SIG-M5 treated with dmso at 0.1 percent for 504 hours (cell line): ENCODE measurements at regions not wholly inside any gene's neighbourhood (a gene's known extent, or its start where the extent isn't known, plus 50 kb on each side); places are given as distances from the start of the nearest gene placed in this dataset.

Experiments
- DNase-seq: peaks from one replicate; lab custom pipeline; 2025; ENCODE audit not compliant: unreplicated experiment; lab: John Stamatoyannopoulos, UW

DNA sequence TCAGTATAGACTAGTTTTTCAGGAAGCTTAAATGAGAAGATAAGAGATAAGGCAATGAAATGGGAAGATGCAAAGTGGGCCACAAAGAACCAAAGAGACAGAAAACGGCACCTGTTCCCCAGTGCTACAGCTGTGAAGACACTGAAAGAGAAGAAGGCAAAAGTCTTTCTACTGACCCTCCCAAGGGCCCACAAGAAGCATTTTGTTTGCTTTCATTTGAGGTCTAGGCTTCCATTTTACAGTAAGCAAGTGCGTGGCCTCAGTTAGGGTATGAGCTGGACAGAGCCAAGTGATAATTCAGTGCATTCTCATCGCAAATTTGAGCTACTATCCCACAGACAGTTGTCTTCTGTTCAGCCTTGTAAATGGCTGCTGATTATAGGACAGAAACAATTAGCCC is 53.4 kb upstream of the STK17B start:
- no peak for DNase-seq

DNA sequence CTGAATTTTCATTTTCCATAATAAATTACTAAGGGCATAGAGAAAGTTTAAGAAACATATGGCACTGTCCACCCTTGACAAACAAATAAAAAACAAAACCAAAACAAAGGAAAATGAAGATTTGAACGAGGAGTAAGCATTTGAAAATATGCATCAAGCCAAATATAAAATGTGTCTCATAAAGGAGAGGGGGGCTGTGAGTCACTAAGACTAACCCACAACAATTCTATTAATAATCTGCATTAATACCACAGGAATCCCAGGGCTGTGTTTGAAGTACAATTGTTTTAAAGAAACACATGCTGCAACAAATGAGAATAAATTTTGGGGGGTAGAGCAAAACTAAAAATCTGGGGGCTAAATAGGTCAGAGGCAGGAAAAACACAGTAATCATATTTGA is 53.8 kb upstream of the STK17B start:
- DNase-seq = no peak

DNA sequence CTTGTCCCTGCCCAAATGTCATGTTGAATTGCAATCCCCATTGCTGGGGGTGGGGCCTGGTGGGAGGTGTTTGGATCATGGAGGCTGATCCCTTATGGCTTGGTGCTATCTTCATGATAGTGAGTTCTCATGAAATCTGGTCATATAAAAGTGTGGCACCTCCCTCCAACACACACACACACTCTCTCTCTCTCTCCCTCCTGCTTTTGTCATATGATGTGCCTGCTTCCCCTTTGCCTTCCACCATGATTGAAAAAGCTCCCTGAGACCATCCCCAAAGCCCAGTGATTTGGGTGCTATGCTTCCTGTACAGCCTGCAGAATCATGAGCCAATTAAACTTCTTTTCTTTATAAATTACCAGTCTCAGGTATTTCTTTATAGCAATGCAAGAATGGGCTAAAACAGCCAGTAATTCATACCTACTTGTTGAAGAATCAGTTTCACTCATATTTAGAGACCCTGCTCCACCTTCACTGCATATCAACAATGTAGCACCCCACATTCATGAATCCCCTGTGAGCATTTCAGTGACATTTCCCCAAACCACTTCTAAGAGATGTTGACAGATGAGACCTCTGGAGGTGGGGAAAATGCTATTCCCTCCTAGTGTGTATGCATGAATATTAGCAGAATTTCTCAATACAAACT is 54.8 kb upstream of the STK17B start:
- no peak for DNase-seq

DNA sequence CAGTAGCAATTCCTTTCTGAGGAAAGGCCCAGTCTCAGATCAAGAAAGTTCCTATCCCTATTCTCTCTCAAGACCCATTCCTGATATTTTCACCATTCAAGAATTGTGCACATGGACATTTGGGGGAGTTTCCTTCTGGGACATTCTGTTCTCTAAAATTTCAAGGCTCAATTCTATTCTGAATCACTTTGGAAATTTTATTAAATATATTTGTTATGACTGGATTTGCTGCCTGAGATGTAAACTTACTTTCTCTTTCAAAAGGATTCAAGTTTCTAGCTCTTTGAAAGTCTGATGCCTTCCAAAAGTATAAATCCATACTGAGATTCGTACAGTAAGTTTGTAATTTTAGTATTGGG is 55.3 kb upstream of the STK17B start:
- DNase-seq = no peak

DNA sequence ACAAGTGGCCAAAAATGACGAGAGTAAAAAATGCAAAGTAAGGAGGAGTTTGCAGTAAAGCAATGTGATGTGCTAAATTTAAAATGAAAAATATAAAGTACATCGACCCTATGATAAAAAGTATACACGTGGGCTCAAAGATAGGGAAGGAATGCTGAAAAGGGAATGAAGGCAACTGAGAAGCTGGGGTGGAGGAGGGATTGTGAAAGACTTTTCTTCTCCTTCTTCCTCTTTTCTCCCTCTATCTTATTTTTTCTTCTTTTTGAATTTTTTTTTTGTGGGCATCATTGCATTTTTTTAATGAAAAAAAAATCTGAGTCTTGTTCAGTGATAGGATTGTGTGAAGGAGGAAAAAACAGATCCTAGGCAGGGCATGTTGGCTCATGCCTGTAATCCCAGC is 57.6 kb upstream of the STK17B start:
- peak; percentile 52 for DNase-seq

DNA sequence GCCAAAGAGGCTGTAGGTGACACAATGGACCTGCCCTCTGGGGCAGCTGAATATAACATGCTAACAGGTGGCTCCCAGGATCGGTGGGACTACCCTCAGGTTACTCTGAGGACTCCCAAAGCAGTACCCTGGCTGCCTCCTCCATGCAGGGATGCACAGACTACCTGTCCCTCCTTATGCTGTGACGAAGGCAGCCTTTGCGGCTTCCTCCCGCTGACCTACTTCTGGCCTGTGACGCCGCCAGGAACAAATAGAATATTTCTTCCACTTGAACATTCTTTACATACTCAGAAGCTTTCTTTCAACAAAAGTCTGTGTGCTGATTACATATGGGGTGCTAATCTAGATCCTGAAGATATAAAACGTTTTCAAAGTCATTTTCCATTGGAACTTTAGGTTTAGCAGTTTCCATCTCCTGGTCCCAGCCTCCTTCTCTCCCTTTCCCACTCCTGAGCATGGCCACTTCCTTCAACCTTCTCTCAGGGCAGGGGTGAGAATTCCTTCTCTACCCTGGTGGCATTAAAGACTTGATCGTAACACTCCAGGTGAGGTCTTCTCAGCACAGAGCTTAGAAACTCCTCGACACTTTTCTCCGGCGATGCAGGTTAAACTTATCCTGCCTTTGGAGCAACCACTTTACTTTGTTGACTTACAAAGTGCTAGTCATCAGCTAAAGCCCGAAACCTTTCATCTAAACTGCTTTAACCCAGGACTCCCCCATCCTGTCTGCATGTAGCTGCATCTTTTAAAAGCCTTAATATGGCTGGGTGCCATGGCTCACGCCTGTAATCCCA is 58.9 kb upstream of the STK17B start:
- DNase-seq = no peak

DNA sequence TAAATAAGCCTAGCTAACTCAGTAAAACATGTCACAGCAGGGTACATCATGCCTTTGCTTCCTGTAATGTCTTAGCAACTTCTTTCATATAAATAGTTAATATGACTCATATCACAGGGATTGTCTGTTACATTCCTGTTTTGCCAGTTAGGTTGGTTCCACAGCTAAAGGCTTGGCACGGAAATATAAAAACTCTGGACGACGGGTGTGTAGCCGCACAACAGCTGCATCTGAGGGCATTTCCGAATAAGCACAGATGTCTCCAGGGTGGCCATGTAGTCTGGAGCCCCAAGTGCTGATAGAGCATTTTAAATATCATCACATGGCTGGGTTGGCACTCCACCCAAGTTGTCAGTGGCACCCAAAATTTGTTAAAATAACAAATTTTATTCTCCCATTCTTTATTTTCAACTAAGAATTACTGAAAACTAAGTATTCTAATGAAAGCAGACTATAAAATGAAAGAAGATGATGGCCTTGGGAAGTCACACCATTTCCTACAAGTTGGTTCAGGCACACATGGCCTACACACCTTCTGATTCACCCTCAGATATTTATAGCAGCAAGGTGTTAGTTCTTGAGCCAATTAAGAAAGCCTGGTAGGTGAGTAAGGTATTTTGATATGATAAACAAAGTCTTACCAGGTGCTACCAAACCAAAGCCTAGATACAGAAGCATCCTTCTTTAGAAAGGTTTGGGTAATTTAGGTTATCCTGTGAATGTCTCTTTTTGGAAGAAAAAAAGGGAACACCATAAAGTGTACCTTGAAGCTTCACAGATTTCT is 61.8 kb upstream of the STK17B start:
- peak; percentile 70 for DNase-seq

DNA sequence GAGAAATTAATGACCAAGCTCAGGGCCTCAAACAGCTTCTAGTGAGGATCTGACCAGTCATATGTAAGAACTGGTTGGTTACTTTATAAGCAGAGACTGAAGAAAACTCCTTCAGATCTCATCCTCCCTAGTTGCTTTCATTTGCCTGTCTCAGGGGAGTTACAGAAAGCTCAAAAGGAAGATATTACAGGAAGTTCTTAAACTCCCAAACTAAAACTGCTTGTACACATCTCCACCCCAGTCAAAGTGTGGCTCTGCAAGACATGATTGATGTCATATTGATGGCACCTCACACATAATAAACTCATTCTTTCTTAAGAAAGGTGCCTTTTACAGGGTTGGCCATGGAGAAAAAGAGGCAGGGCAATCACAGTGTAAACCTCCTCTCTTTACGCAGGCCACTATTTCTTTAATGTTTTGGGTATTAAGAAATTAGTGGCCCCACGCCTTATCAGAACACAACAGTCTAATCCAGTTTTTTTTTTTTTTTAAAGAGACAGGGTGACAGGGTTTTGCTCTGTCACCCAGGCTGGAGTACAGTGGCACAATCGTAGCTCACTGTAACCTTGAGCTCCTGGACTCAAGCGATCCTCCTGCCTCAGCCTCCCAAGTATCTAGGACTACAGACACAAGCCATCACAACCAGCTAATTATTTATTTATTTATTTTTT is 62.6 kb upstream of the STK17B start:
- no peak for DNase-seq

DNA sequence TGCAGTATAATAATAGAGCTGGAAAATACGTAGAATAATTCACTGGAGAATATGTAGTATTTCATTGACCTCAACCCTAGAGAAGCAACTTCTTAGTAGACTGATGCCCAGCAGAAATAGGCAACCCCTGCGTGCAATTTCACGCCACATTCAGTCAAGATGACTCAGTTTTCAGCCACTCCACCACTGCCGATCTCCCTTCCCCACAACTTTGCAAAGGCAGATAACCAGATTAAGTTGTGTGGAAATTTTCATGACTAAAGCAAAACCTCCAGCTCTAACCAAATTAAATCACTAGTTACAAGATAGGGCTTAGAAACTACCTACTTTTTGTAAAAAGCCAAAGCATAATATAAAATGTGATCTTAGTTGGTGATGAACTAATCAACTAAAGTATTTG is 63.3 kb upstream of the STK17B start:
- peak; percentile 63 for DNase-seq

DNA sequence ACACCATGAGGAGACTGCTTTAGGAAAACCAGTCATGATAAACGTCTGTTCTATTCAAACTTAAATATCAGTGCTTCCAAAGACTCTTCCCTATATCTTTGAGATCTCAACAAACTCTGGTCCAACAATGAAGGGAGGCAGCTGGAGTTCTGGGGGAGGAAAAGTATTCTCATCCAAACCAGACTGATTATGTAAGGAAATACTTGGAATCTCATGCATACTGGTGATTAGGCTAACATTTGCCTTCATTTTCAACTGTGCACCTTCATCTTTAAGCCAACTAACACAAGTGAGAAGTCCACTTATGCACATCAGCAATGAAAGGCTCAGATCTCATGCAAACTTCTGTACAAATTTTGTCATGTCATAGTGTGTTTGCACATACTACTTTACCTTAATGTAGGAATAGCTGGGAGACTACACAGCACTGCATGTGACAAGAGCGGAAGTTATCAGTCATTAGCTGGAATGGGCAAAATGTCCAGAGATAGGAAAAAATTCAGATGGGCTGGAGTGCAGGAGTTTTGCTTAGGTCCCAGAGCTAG is 67.5 kb upstream of the STK17B start:
- no peak for DNase-seq

DNA sequence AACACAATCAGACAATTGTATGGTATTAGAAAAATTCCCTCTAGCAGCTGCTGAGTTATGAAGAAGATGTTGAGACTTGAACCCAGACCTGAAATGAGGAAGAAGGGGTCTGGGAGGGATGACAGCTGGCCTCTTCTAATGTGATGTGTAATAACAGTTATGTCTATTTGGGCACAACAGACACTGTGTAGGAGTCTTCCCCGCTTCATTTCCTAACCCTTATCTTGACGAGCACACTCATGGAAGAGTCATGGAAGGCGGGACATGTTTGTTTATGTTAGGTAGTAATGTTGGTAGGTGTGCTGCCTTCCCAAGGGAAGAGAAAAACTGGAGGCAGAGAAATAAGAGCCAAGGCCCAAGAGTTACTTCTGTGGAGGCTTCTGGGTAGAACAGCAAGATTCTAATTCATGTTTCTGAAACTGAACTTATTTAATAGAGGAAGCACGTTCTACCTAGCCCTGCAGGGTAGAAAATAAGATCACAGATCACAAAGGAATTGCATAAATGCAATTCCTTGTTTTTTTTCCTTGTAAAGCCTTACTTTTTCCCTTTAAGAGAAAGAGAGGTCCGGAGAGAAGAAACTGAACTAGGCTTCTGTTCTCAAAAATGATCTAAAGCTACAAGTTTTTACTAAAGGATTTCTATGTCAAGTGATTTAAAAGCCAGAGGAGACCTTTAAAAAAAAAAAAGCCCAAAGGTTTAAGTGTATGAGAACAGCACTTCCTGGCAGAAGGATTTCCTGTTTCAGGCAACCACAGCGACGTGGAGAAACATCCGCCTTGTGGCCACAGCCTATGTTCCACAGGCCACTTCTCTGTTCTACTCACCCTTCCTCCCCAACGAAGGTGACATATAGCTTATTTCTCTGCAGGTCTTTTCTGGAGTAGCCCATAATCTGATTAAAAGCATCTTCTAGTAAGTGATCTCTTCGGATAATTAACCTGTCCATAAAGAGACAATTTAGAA is 68.5 kb upstream of the STK17B start:
- DNase-seq = peak; percentile 96

DNA sequence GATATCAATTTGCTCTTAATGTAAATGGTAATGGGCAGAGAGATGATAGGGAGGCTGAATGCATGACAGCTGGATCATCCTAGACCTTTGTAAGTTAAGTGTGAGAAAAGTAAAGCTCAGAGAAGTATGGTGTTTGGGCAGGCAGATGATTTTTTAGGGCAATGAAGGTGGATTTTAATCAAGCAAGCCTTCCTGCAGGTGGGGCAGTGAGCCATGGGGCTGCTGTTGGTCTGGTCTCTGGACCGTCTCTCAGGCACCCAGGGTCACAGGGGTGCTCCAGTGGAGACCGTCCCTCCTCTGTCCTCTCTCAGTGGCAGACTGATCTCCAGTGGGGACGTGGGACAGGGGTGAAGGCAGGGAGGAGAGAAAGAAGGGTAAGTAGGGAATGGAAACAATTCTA is 69.8 kb upstream of the STK17B start:
- no peak for DNase-seq

DNA sequence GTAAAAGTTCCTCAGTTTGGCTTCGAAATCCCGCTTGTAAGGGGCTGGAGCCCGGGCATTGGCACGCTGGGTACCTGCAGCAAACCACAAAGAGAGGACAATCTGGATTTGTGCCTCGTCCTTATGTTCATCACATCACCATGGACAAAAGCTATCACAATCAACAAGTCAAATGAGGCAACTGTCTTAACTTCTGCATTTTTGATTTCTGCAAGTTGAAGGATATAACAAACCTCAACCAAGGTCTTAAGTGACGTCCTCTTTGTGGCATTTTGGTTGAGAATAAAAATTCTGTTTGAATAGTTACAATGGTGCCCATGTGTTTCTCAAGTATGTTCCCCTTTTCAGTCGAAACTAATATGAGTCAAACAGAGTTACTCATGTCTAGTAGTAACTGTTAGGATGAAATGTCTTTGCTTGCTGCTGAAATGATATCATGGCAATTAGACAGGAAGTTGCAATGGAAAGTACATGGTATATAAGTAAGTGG is 70.8 kb upstream of the STK17B start:
- peak; percentile 100 for DNase-seq

DNA sequence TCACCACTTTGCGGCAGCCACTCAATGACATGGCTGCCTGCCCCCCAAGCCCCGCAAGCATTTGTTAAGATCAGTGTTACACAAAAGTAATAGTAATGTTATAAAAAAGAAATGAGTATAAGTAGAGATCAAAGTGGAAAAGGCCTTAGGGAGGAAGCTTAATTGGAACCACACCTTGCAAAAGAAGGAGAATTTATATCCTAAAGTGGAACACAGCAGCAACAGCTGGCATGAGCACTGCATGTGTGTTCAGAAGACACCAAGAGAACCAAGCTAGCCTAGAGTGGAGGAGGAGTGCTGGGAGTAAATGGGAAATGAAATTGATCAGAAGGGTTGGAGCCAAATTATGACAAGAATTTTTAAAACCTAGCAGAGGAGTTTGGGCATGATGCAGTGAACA is 73.1 kb upstream of the STK17B start:
- DNase-seq = no peak

DNA sequence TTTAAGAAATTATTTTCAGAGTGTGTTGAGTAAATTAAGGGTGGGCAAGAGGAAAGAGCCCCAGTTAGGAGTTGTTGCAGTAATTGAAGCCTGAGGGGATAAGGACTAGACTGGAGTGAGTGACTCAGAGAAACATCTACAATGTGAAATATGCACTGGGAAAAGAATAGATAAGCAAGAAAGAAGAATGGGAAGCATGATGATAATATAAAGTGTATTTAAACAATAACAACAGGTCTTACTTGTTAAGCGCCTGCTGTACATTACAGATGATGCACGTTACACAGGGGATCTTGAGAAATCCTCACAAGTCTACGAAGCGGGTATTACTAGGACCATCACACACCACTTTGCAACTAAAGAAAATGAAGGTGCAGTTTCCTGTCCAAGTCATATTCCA is 73.6 kb upstream of the STK17B start:
- DNase-seq = no peak

DNA sequence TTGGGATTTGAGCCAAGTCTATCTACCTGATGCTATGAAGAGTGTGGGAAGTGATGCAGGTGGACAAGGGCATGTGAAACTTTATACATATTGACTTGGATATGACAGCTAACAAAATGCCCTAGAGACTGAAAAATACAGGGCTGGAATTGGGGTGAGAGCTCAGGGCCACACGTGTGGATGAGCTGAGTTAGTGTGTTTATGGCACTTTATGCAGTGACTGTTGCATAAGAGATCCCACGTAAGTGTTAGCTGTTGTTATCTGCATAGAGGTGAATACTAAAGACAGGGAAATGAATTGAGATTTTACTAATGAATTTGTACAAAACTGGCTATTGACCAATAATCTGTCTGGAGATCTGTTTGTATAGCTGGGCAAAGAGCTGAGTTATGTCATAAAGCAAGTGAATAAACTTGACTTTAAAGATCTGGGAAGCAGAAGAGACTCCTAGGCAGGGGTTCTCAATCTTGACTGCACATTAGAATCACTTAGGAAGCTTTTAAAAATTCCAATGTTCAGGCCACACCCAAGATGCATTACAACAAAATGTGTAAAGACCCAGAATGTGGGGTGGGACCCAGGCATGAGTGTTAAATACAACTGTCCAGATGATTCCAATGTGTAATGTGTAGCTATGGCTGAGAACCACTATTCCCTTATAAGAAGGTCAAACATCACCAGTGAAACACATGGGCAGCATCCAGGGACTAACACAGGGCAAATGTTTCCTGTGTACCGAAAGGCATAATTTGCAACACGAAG is 74.2 kb upstream of the STK17B start:
- no peak for DNase-seq

DNA sequence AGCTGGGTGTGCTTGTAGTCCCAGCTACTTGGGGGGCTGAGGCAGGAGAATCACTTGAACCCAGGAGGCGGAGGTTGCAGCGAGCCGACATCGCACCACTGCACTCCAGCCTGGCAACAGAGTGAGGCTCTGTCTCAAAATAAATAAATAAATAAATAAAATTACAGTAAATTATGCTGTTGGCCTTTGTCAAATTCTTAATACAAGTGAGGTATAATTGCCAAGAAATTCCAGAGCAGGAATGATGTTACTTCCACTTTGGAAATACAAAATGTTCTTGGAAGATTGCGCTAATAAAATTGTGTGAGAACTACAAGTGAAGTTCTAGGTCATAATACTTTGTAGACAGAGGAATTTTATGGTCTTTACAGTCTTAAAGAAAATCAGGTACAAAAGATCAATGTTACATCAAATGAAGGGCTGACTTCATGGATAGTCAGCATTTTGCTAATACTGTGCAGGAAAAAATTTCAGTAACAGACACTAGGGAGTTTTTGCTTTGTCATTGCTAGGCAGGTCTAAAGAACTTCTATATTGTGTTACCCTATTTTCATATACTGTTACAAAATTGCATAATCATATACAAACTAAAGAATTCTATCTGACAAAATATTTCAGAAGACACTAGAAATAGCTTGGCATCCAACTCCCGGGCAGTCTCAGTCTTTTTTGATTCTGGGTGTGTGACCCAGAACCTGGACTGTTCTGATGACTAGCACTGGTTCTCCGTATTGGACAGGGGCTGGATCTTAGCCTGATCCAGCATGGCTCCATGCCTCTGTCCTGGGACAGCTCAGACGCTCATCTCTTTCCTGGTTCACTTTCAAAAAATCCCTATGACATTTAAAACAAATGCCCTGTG is 76.0 kb upstream of the STK17B start:
- DNase-seq = peak; percentile 54

DNA sequence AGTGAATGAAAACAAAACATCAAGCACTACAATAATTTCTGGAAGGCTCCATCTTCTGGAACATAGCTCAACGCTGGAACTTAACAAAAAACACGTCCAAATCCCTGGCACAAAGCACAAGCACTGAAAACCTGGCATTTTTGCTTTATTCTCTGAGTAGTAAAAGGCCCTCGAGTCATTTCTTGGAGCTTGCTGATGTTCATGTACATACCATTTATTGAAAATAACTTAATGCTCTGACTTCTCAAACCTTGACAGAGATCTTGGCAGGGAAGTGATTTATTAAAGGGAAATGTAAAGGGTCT is 76.5 kb upstream of the STK17B start:
- DNase-seq = no peak
